ENCODE measurements at regions not wholly inside any gene's neighbourhood (a gene's known extent, or its start where the extent isn't known, plus 50 kb on each side); places are given as distances from the start of the nearest gene placed in this dataset.

- DNase-seq, result no peak
Measured at GRCh38 chr1:37284053-37284452, 190.3 kb upstream of the ZC3H12A start.

- no peak for DNase-seq
Measured at GRCh38 chr1:37286881-37287280, 187.5 kb upstream of the ZC3H12A start.

- DNase-seq, result peak; percentile 1
Measured at GRCh38 chr1:37288900-37289299, 185.5 kb upstream of the ZC3H12A start.

GRCh38 chr1:37290718-37291117, 183.7 kb upstream of the ZC3H12A start:
- no peak for DNase-seq

- no peak for DNase-seq
Measured at GRCh38 chr1:37292789-37293188, 181.6 kb upstream of the ZC3H12A start.

GRCh38 chr1:37294096-37294495, 180.3 kb upstream of the ZC3H12A start:
- no peak for DNase-seq

- DNase-seq, result no peak
Measured at GRCh38 chr1:37294529-37294928, 179.9 kb upstream of the ZC3H12A start.

GRCh38 chr1:37298769-37299168, 175.6 kb upstream of the ZC3H12A start:
- no peak for DNase-seq

GRCh38 chr1:37299216-37299615, 175.2 kb upstream of the ZC3H12A start:
- no peak for DNase-seq

GRCh38 chr1:37303884-37304574, 170.4 kb upstream of the ZC3H12A start:
- no peak for DNase-seq

GRCh38 chr1:37305108-37305507, 169.3 kb upstream of the ZC3H12A start:
- DNase-seq, result no peak

GRCh38 chr1:37305841-37306240, 168.5 kb upstream of the ZC3H12A start:
- no peak for DNase-seq

GRCh38 chr1:37306461-37306860, 167.9 kb upstream of the ZC3H12A start:
- DNase-seq, result no peak

- no peak for DNase-seq
Measured at GRCh38 chr1:37306871-37307270, 167.5 kb upstream of the ZC3H12A start.

- DNase-seq, result no peak
Measured at GRCh38 chr1:37308031-37308960, 166.1 kb upstream of the ZC3H12A start.

- DNase-seq, result no peak
Measured at GRCh38 chr1:37309574-37309973, 164.8 kb upstream of the ZC3H12A start.

- no peak for DNase-seq
Measured at GRCh38 chr1:37310064-37310463, 164.3 kb upstream of the ZC3H12A start.

GRCh38 chr1:37315371-37315846, 159.0 kb upstream of the ZC3H12A start:
- DNase-seq, result no peak

GRCh38 chr1:37317870-37318467, 156.4 kb upstream of the ZC3H12A start:
- no peak for DNase-seq

- DNase-seq, result no peak
Measured at GRCh38 chr1:37318490-37318889, 155.9 kb upstream of the ZC3H12A start.

GRCh38 chr1:37319284-37319683, 155.1 kb upstream of the ZC3H12A start:
- DNase-seq, result no peak

- peak; percentile 15 for DNase-seq
Measured at GRCh38 chr1:37323486-37324377, 150.6 kb upstream of the ZC3H12A start.

- DNase-seq, result no peak
Measured at GRCh38 chr1:37325010-37325409, 149.4 kb upstream of the ZC3H12A start.

Measured in CD4-positive, alpha-beta T cell treated with Interleukin-17A for 1 hour (primary cell).